RCC 7860 (cell line): ENCODE measurements at regions not wholly inside any gene's neighbourhood (a gene's known extent, or its start where the extent isn't known, plus 50 kb on each side); places are given as distances from the start of the nearest gene placed in this dataset.
A peak's percentile ranks its signal among the peaks of the same experiment; 100 is the strongest.

Experiments used
- DNase-seq: peaks from one replicate; pipeline ENCODE4 v3.0.0-alpha.2; 2015; ENCODE audit warnings: low spot score
- FAIRE-seq: peaks from 2 replicates; lab custom pipeline; 2012; peaks lifted over from hg19 to GRCh38; lab: Jason Lieb, UNC

GRCh38 chr5:34574936-34575467 lies 81.1 kb upstream of the RAI14 start:
- FAIRE-seq (no peak), DNase-seq (no peak)

- DNase-seq (no peak), FAIRE-seq (no peak)
These were observed 79.0 kb upstream of the RAI14 start for GRCh38 chr5:34576891-34577666.

- FAIRE-seq (no peak), DNase-seq (no peak)
These were observed 77.2 kb upstream of the RAI14 start for GRCh38 chr5:34578962-34579361.

DNA sequence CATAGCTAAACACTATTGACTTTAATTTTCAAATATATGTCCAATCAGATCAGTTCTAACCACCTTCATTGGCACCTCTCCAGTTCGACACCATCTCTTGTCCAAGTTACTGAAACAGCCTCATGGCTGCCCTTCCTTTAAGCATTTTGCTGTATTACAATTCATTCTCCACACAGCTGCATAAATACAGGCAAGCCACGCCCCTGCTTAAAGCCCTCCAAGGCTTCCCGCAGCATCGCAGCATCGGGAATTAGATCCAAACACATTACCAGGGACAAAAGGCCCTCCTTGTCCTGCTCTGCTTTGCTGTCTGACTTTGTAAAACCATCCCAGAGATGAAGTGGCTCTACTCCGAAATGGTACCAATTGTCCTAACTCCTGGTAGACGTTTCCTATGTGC lies 75.1 kb upstream of the RAI14 start:
- no peak for DNase-seq
- no peak for FAIRE-seq

GRCh38 chr5:34582371-34582770 lies 73.8 kb upstream of the RAI14 start:
- DNase-seq (no peak), FAIRE-seq (no peak)

DNA sequence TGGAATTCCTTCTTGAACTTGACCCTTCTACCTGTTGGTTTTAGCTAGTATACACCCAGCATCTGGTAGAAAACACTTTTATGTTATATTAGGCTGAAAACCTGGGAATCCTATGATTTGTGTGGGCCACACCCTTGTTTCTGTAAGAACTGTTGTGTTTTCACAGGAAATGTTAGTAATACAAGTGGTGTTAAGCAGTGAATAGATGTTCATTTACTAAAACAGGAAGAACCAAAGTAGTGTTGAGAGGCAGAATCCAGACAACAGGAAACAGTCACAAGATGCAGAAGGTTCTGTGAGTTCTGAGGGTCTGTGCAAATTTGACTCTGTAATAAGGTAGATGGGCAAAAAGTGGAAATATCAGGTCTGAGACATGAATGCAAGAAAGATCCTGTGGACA lies 73.0 kb upstream of the RAI14 start:
- FAIRE-seq = no peak
- no peak for DNase-seq

DNA sequence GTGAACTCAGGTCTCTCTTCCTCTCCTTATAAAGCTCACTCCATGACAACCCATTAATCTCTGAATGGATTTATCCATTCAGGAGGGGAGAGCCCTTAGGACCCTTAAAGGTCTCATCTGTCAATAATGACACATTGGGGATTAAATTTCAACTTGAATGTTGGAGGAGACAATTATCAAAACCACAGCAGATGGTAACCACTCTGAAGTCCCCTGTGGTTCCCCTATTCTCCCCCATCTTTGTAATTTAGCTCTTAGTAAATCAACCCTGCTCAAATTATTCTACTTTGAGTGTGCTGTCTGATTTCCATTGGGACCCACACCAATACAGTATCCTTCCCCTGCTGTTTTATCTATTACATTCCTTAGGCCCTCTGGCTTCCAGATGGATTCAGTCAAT lies 72.0 kb upstream of the RAI14 start:
- DNase-seq (no peak), FAIRE-seq (no peak)

GRCh38 chr5:34585601-34586104 lies 70.5 kb upstream of the RAI14 start:
- FAIRE-seq = no peak
- peak; percentile 72 for DNase-seq

- peak; percentile 74 for DNase-seq
- FAIRE-seq = peak; percentile 46
These were observed 69.8 kb upstream of the RAI14 start for GRCh38 chr5:34586117-34586885.

- no peak for FAIRE-seq
- DNase-seq = peak; percentile 53
These were observed 68.5 kb upstream of the RAI14 start for GRCh38 chr5:34587355-34588241.

- no peak for FAIRE-seq
- DNase-seq = no peak
These were observed 66.3 kb upstream of the RAI14 start for GRCh38 chr5:34589832-34590231.

DNA sequence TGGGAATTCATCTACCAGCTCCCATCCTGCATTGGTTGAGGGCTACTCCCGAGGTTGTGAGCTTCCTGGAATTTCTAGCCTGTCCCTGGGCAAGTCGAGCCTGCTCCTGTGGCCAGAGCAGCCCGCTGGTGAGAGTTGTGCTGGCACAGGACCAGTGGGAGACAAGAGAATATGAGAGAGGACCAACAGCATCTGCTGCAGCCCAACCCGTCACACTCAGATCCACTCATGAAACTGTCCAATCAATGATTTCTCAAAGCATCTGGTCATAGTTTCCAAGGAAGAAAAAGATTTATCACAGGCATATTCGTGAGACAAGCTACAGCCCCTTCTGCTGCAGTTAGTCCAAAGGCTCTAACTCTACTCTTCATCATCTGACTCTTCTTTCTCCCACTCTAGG lies 64.4 kb upstream of the RAI14 start:
- DNase-seq = no peak
- no peak for FAIRE-seq

DNA sequence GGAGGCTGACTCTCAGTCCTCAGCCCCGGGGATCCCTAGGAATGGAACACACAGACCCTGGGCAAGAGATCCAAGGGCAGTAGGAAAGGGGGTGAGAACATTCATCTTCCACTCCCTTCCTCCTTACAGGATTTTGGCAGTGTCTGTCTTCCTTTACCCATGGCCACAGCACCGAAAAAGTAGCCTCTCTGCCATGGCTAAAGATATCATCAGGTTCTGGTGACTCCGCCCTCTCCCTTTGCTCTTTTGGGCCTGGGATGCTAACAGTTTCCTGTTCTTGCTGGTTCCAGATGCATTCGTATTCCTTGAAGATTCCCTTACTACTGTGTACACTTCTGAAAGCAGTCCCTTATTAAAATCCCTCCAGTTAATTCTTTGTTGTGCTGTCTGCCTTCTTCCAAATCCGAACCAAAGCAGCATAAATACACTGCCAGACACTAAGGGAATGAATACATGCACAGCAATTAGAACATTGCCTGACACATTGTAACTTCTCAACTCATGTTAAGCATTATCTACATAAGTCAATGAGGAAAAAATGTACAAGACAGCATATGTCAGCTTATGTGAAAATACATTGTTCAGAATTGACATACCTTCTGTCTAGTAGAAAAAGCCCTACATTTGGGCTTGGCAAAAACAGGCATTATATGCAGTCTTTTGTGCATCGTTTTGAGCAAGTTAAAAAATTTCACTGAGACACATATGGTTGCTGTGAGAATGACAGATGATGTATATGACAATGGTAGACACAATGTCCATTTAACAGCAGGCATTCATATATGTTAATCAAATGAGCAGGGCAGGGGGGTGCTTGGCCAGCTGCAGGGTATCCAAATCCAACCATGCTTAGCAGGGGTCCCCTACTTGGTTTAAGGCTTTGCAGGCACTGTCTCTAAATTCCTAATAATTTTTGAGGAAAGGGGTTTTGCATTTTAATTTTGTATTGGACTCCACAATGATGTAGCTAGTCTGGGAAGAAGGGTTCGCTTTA lies 58.8 kb upstream of the RAI14 start:
- no peak for DNase-seq
- FAIRE-seq = no peak

DNA sequence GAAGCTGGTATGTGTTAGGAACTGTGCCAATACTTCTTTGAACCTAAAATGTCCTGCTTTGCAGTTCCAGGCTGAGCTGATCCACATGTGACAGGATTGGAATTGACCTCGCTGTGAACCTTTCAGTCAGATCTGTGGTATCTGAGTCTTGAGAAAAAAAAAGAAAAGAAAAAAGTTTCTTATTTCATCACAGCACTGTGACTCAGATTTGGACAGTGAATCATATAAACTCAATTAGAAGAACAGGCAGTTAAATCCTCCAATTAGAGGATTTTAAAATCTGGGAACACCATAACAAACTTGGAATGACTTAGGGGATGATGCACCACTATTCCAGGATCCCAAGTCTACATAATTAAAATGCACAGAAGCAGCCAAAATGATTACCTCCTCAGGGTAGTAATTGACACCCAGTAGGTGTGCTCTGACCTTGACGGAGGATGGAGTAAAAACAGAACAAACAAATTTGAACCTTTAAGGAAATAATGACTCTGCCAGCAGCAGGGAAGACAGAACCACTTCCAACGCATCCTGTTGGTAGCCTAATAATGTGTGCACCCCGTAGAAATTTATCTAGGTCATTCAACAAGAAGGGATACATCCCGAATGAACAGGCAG lies 57.8 kb upstream of the RAI14 start:
- DNase-seq (peak; percentile 94), FAIRE-seq (peak; percentile 99)

DNA sequence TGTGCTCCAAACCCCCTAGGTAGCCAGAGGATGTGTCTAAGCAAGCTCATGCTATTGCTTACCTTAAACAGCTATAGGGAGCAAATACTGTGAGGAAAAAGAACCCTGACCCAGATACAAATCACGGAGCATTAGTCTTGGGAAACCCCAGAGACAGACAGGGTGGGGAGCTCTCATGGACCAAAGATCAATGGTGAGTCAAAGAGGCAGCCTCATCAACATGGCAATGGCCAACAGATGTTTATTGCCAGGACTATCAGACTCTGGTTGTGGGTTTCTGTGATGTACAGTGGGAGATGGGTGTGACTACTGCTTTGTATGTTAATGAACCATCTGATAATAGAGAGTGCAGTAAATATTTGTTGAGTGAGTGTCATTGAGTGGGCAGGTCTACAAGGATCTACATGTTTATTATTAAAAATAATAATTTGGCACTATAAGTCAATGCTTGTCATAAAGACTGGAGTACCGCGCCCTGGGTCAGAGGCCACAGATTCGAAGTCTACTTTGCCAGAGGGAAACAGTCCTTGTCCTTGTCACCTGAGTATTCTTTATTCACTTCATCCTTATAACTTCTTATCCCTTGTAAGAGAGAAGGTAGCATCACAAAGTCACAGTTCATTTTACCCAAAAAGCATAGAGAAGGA lies 56.5 kb upstream of the RAI14 start:
- DNase-seq = no peak
- FAIRE-seq = no peak

- DNase-seq = no peak
- no peak for FAIRE-seq
These were observed 56.0 kb upstream of the RAI14 start for GRCh38 chr5:34600118-34600493.

- peak; percentile 38 for DNase-seq
- FAIRE-seq = no peak
These were observed 52.8 kb upstream of the RAI14 start for GRCh38 chr5:34603378-34603777.

DNA sequence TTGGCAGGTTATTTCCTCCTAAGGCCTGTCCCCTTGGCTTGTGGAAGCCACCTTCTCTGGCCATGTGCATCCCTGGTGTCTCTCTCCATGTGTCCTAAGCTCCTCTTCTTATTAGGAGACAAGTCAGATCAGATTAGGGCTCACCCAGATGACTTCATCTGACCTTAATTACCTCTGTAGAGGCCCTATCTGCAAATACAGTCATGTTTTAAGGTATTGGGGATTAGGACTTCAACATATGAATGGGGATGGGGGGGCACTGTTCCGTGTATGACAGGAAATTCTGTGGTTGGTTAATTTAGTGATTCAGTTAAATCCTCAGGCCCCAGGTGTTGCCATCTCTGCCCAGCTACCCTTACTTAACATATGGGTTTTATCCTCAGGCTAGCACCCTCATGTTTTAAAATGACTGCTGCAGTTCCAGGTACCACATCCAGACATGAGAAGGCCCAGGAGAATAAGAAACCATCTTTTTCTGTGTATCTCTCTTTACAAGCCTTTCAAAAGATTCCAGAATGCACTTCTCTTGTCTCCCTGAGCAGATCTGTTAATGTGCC lies 51.9 kb upstream of the RAI14 start:
- DNase-seq = peak; percentile 35
- peak; percentile 14 for FAIRE-seq
